ENCODE measurements at regions not wholly inside any gene's neighbourhood (a gene's known extent, or its start where the extent isn't known, plus 50 kb on each side); places are given as distances from the start of the nearest gene placed in this dataset.

DNA sequence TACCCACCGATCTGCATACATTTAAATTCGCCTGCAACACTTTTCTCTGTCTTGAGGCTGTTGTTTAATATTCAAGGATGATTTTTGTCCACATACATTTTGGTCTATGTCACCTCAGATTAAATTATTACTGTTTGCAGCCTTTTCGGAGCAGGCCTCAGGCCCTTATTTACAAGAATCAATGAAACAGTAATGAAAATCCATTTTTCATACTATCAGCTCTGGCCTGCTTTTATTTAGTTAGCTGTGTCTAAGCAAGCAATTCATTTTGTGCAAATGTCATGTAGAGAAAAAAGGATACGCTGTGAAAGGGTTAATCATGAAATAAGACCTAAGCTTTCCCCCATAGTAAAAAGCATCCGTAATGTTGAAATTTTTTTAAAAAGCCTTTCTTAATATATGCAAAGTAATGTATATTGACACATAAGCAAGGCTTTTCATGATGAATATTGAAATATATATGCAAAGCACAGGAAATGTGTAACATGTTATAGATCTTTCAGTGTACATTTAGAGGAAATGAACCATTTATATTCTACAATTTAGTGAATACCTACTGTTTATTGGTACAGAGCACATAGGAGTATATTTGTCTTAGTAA lies 1135.3 kb upstream of the ZEB2 start:
- Histone ChIP-seq H2AFZ (ENCODE audit: low read depth, low read length, poor library complexity, severe bottlenecking) (no peak overlapping the region), H3K9ac (ENCODE audit: low read length) (no peak overlapping the region), H3K9me3 (ENCODE audit: control insufficient read depth in 1 of 2, insufficient read depth in 1 of 2, low read depth in 1 of 2, low read length in 2 of 2) (no peaks in the 10 kb centered on the region), H4K20me1 (ENCODE audit: insufficient read depth) (no peaks in the 10 kb centered on the region), H3K36me3 (ENCODE audit: control insufficient read depth in 1 of 2, insufficient read depth in 2 of 2, low read length in 2 of 2) (no peaks in the 10 kb centered on the region), H3K9me2 (ENCODE audit: insufficient read depth) (no peaks in the 10 kb centered on the region), H3K79me2 (ENCODE audit: insufficient read depth, low read length) (no peaks in the 10 kb centered on the region), H3K4me3 (replicated peaks in 1 of 2; ENCODE audit: low read depth in 1 of 2, low read length in 2 of 2) (no peak overlapping the region), H3K4me2 (ENCODE audit: low read length) (no peak overlapping the region), H3K4me1 (ENCODE audit: control insufficient read depth in 1 of 2, insufficient read depth in 2 of 2, low read length in 2 of 2) (no peaks in the 10 kb centered on the region), H3K27ac (ENCODE audit: low read depth, low read length) (no peak overlapping the region), H3K27me3 (ENCODE audit: insufficient read depth, low read length) (no peaks in the 10 kb centered on the region)
- BruUV-seq (replicated peaks): no TSS peak
- ChIA-PET POLR2A (no interaction called here), CTCF (no interaction called here), RAD21 (ENCODE audit: low non-redundant PET in 1 of 2, low total read pairs in 2 of 2, uncharacterized antibody in 2 of 2, unreplicated experiment in 2 of 2) (no interaction called here)
- DNase-seq (ENCODE audit: low read depth, low spot score): no peak
- ATAC-seq: no peak
- intact Hi-C loops (cut with micrococcal nuclease): no loop called here
- TF ChIP-seq JUND (IDR thresholded peaks at IDR 0.05): no peak
- TF ChIP-seq ZFX (IDR thresholded peaks at IDR 0.05): no peak
- TF ChIP-seq ELF1 (IDR thresholded peaks at IDR 0.05; ENCODE audit: borderline replicate concordance, low read depth): no peak
- no peak for TF ChIP-seq RAD21 (IDR thresholded peaks at IDR 0.05; ENCODE audit: low read depth)
- TF ChIP-seq SP1 (IDR thresholded peaks at IDR 0.05; ENCODE audit: low read depth): no peak

DNA sequence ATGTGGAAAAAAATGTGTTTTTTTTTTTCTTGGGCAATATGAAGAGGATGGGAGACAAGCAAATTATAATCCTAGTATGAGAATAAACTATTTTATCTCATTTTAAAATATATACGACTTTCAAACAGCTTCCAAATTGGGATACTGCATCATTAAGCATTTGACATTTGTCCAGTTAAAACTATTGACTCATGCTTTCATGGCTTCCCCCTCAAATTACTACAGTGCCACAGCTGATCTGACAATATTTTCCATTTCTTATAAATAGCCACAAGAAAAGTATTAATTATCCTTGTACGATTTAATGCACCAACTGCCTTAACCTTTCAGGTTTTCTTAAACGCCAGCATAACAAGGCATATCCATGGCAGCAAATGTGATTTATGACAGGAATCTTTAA lies 1134.8 kb upstream of the ZEB2 start:
- RAD21 ChIA-PET (ENCODE audit: low non-redundant PET in 1 of 2, low total read pairs in 2 of 2, uncharacterized antibody in 2 of 2, unreplicated experiment in 2 of 2): no interaction called here
- intact Hi-C loops (cut with micrococcal nuclease): no loop called here
- Histone ChIP-seq H3K9me2 (ENCODE audit: insufficient read depth) (no peaks in the 10 kb centered on the region), H3K9ac (ENCODE audit: low read length) (no peak overlapping the region), H3K9me3 (ENCODE audit: control insufficient read depth in 1 of 2, insufficient read depth in 1 of 2, low read depth in 1 of 2, low read length in 2 of 2) (no peaks in the 10 kb centered on the region), H3K4me1 (ENCODE audit: control insufficient read depth in 1 of 2, insufficient read depth in 2 of 2, low read length in 2 of 2) (no peaks in the 10 kb centered on the region), H3K4me3 (replicated peaks in 1 of 2; ENCODE audit: low read depth in 1 of 2, low read length in 2 of 2) (no peak overlapping the region), H3K27me3 (ENCODE audit: insufficient read depth, low read length) (no peaks in the 10 kb centered on the region), H4K20me1 (ENCODE audit: insufficient read depth) (no peaks in the 10 kb centered on the region), H3K36me3 (ENCODE audit: control insufficient read depth in 1 of 2, insufficient read depth in 2 of 2, low read length in 2 of 2) (no peaks in the 10 kb centered on the region), H2AFZ (ENCODE audit: low read depth, low read length, poor library complexity, severe bottlenecking) (no peak overlapping the region), H3K79me2 (ENCODE audit: insufficient read depth, low read length) (no peaks in the 10 kb centered on the region), H3K27ac (ENCODE audit: low read depth, low read length) (no peak overlapping the region), H3K4me2 (ENCODE audit: low read length) (no peak overlapping the region)
- DNase-seq (ENCODE audit: low read depth, low spot score) (no peak), ATAC-seq (no peak)
- POLR2A ChIA-PET: no interaction called here
- BruUV-seq (replicated peaks): no TSS peak
- TF ChIP-seq CBX3 (IDR thresholded peaks at IDR 0.05; ENCODE audit: low read depth) (no peak), ZFX (IDR thresholded peaks at IDR 0.05) (no peak), JUND (IDR thresholded peaks at IDR 0.05) (no peak), POLR2A (IDR thresholded peaks at IDR 0.05; ENCODE audit: borderline replicate concordance, extremely low read depth, insufficient read depth, insufficient read length) (no peak), EZH2phosphoT487 (IDR thresholded peaks at IDR 0.05; ENCODE audit: borderline replicate concordance) (no peak), EZH2 (IDR thresholded peaks at IDR 0.05) (no peak), RAD21 (IDR thresholded peaks at IDR 0.05; ENCODE audit: low read depth) (no peak), CEBPB (IDR thresholded peaks at IDR 0.05; ENCODE audit: low read depth) (no peak), EGR1 (IDR thresholded peaks at IDR 0.05; ENCODE audit: low read depth) (no peak)
- TF ChIP-seq, protein P1, sequence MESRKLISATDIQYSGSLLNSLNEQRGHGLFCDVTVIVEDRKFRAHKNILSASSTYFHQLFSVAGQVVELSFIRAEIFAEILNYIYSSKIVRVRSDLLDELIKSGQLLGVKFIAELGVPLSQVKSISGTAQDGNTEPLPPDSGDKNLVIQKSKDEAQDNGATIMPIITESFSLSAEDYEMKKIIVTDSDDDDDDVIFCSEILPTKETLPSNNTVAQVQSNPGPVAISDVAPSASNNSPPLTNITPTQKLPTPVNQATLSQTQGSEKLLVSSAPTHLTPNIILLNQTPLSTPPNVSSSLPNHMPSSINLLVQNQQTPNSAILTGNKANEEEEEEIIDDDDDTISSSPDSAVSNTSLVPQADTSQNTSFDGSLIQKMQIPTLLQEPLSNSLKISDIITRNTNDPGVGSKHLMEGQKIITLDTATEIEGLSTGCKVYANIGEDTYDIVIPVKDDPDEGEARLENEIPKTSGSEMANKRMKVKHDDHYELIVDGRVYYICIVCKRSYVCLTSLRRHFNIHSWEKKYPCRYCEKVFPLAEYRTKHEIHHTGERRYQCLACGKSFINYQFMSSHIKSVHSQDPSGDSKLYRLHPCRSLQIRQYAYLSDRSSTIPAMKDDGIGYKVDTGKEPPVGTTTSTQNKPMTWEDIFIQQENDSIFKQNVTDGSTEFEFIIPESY (IDR thresholded peaks at IDR 0.05; ENCODE audit: extremely low read depth, insufficient replicate concordance, low read length): no peak
- TF ChIP-seq, protein P2, sequence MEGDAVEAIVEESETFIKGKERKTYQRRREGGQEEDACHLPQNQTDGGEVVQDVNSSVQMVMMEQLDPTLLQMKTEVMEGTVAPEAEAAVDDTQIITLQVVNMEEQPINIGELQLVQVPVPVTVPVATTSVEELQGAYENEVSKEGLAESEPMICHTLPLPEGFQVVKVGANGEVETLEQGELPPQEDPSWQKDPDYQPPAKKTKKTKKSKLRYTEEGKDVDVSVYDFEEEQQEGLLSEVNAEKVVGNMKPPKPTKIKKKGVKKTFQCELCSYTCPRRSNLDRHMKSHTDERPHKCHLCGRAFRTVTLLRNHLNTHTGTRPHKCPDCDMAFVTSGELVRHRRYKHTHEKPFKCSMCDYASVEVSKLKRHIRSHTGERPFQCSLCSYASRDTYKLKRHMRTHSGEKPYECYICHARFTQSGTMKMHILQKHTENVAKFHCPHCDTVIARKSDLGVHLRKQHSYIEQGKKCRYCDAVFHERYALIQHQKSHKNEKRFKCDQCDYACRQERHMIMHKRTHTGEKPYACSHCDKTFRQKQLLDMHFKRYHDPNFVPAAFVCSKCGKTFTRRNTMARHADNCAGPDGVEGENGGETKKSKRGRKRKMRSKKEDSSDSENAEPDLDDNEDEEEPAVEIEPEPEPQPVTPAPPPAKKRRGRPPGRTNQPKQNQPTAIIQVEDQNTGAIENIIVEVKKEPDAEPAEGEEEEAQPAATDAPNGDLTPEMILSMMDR (IDR thresholded peaks at IDR 0.05 in 2 of 3, conservative IDR thresholded peaks at IDR 0.05 in 1 of 3; ENCODE audit: borderline replicate concordance in 1 of 3, insufficient read depth in 1 of 3, low read depth in 2 of 3, low read length in 2 of 3): no peak
- TF ChIP-seq, protein P3, sequence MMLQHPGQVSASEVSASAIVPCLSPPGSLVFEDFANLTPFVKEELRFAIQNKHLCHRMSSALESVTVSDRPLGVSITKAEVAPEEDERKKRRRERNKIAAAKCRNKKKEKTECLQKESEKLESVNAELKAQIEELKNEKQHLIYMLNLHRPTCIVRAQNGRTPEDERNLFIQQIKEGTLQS (IDR thresholded peaks at IDR 0.05): no peak
- CTCF ChIA-PET: no interaction called here
